Kidney (tissue), 13 donors: ENCODE measurements at regions not wholly inside any gene's neighbourhood (a gene's known extent, or its start where the extent isn't known, plus 50 kb on each side); places are given as distances from the start of the nearest gene placed in this dataset.
"Not testable (repeated sequence)": the region's sequence is repeated elsewhere in the genome, so short reads cannot be mapped to it uniquely, and the experiment has no call there.

Source experiments
- DNase-seq, 5 donors: peaks; one replicate each; pipeline ENCODE4 v3.0.0-alpha.2; 2013 to 2020
- FAIRE-seq: peaks from 2 replicates; lab custom pipeline; 2012; peaks lifted over from hg19 to GRCh38; lab: Jason Lieb, UNC
- H3K27ac ChIP-seq, 2 donors: one replicate each; pipeline ENCODE4 v1.7.0; 2013; ENCODE audit warnings: low read depth in 2 of 2, low read length in 2 of 2, inconsistent platforms in 1 of 2
- H3K27me3 ChIP-seq: one replicate; pipeline ENCODE4 v1.7.1; 2013; ENCODE audit warnings: low read length, inconsistent platforms; ENCODE audit not compliant: control insufficient read depth, insufficient read depth
- H3K36me3 ChIP-seq, 3 donors: one replicate each; pipeline versions ENCODE4 v1.7.0 to v1.7.1; 2013; ENCODE audit warnings: low read length in 3 of 3, control low read depth in 1 of 3, inconsistent platforms in 1 of 3; ENCODE audit not compliant: insufficient read depth in 3 of 3, control insufficient read depth in 2 of 3
- H3K4me1 ChIP-seq, 3 donors: one replicate each; pipeline versions ENCODE4 v1.7.0 to v1.7.1; 2013; ENCODE audit warnings: low read length in 3 of 3, inconsistent platforms in 1 of 3, low read depth in 1 of 3; ENCODE audit not compliant: control insufficient read depth in 2 of 3, insufficient read depth in 2 of 3
- H3K4me3 ChIP-seq, 3 donors: one replicate each; pipeline versions ENCODE4 v1.7.0 to v1.8.1; 2013; ENCODE audit warnings: low read length in 3 of 3, control low read depth in 1 of 3, inconsistent platforms in 1 of 3
- H3K9ac ChIP-seq, 3 donors: one replicate each; pipeline versions ENCODE4 v1.7.0 to v1.7.1; 2013; ENCODE audit warnings: low read length in 3 of 3, control low read depth in 1 of 3, inconsistent platforms in 1 of 3
- H3K9me3 ChIP-seq, 3 donors: one replicate each; pipeline versions ENCODE4 v1.7.0 to v1.7.1; 2013; ENCODE audit warnings: low read length in 3 of 3, control low read depth in 1 of 3, inconsistent platforms in 1 of 3; ENCODE audit not compliant: control insufficient read depth in 2 of 3, insufficient read depth in 1 of 3
- intact Hi-C: fragments of 100-400 bp; cut with DNase I; formaldehyde crosslinking; loops from one replicate; pipeline ENCODE4 v1.11.1; 2022
- TF ChIP-seq, protein P1 (sequence below): IDR thresholded peaks from 3 replicates; pipeline ENCODE4 v1.5.1; 2012; ENCODE audit warnings: mild to moderate bottlenecking, moderate library complexity, borderline replicate concordance; ENCODE audit not compliant: insufficient read depth; ENCODE audit errors: extremely low read depth
- donor health status: control.
- donor health status: control.
- donor health status: control.
- donor health status: control.
- donor health status: control.
- donor health status: DM: yes; HTN: yes; CAD: no.
- donor health status: Normal renal cell carcinoma (clear cell type).

DNA sequence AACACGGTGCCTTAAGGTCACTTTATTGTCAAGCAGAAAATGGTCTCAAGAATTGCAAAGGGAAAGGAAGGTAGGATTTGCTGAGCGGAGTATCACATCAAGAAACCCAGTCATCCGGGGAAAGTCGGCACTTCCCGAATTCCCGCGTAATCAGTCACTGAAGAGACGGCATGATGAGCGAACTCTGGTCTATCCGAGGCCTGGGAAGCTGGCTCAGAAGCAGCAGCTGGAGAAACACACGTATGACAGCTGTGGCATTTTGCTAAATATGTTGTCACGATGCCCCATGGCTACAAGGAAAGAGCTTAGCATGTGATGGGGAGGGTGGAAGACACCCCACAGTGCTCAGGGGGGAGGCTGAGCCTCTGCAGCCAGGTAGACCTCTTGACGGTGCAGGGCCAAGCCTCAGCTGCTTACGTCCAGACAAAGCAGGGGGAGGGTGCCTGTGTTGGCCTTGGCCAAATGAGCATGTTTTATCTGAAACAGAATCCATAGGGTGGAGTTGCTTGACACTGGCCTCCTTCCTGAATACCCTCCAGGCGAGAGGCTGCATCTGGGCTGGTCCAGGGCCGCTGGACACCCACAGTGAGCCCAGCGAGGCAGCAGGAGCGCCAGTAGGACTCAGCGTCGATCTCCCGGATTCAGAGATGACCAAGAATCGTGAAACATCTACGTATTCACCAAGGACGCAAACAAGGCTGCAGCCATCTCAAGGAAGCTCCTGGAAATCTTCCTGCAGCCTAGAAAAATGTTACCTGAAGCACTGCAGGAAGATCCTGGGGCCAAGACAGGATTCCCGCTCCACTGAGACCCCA, 118.8 kb upstream of the AFDN start:
- no peak overlapping the region for H3K9ac ChIP-seq
- peak in 3 of 5 donors; percentile 23 to 57 (median 35) for DNase-seq
- no peaks in the 10 kb centered on the region for H3K9me3 ChIP-seq
- no peaks in the 10 kb centered on the region for H3K4me1 ChIP-seq
- no peaks in the 10 kb centered on the region for H3K27me3 ChIP-seq
- no peak overlapping the region for H3K27ac ChIP-seq
- no peaks in the 10 kb centered on the region for H3K36me3 ChIP-seq
- intact Hi-C loops: no loop called here
- FAIRE-seq: no peak
- no peak overlapping the region for H3K4me3 ChIP-seq
- TF ChIP-seq, protein P1, sequence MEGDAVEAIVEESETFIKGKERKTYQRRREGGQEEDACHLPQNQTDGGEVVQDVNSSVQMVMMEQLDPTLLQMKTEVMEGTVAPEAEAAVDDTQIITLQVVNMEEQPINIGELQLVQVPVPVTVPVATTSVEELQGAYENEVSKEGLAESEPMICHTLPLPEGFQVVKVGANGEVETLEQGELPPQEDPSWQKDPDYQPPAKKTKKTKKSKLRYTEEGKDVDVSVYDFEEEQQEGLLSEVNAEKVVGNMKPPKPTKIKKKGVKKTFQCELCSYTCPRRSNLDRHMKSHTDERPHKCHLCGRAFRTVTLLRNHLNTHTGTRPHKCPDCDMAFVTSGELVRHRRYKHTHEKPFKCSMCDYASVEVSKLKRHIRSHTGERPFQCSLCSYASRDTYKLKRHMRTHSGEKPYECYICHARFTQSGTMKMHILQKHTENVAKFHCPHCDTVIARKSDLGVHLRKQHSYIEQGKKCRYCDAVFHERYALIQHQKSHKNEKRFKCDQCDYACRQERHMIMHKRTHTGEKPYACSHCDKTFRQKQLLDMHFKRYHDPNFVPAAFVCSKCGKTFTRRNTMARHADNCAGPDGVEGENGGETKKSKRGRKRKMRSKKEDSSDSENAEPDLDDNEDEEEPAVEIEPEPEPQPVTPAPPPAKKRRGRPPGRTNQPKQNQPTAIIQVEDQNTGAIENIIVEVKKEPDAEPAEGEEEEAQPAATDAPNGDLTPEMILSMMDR: no peak

DNA sequence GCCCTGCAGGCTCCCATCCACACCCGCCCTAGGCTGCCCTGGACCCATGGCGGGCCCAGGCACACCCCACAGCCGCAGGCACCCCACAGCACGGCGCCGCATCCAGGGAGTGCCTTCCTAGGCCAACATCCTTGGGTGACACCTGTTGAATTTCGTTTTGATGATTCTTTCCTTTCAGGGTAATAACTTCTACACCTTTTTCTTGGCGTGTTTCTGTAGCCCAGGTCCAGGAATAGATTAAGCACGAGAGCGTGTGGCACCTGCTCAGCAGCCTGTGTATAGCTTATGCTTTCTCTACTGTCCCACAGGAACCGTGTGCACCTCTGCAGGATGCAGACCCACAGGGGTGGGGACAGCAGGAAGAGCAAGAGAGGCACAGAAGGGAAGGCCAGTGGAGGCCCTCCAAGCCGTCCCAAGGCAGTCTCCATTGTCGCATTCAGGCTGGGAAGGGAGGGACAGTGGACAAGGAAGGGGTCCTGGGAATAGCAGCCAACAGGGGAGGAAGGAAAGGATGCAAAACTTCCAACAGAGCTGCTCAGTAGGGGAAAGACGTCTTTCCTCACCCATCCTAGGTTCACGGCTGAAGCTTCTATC, 118.1 kb upstream of the AFDN start:
- Histone ChIP-seq H3K4me1 (no peaks in the 10 kb centered on the region), H3K9me3 (no peaks in the 10 kb centered on the region), H3K4me3 (no peak overlapping the region), H3K27me3 (no peaks in the 10 kb centered on the region), H3K36me3 (no peaks in the 10 kb centered on the region), H3K9ac (no peak overlapping the region), H3K27ac (no peak overlapping the region)
- intact Hi-C loops: no loop called here
- TF ChIP-seq, protein P1: no peak
- FAIRE-seq (no peak), DNase-seq (peak in 1 of 5 donors; percentile 41)

DNA sequence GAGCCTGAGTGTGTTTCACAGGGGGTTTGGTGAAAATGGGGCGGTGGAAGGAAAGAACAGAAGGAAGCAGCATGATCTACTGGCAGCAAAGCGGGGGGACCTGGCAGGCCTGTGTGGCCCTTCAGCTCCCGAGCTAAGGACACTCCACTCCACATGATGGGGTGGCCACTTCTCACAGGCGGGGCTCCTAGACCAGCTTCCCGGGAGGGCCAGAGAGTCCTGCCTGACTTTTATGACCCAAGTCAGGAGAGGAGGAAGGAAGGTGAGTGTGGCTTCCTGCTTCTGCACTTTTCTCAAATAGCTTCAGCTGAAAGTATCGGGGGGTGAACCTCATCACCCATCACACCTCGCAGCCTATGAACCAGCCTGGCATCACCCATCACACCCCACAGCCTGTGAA, 117.5 kb upstream of the AFDN start:
- no peak for DNase-seq
- FAIRE-seq: no peak
- no peaks in the 10 kb centered on the region for H3K4me1 ChIP-seq
- no peak overlapping the region for H3K4me3 ChIP-seq
- H3K36me3 ChIP-seq: no peaks in the 10 kb centered on the region
- TF ChIP-seq, protein P1: no peak
- intact Hi-C loops: no loop called here
- no peak overlapping the region for H3K27ac ChIP-seq
- H3K9ac ChIP-seq: no peak overlapping the region
- H3K9me3 ChIP-seq: no peaks in the 10 kb centered on the region
- H3K27me3 ChIP-seq: no peaks in the 10 kb centered on the region

DNA sequence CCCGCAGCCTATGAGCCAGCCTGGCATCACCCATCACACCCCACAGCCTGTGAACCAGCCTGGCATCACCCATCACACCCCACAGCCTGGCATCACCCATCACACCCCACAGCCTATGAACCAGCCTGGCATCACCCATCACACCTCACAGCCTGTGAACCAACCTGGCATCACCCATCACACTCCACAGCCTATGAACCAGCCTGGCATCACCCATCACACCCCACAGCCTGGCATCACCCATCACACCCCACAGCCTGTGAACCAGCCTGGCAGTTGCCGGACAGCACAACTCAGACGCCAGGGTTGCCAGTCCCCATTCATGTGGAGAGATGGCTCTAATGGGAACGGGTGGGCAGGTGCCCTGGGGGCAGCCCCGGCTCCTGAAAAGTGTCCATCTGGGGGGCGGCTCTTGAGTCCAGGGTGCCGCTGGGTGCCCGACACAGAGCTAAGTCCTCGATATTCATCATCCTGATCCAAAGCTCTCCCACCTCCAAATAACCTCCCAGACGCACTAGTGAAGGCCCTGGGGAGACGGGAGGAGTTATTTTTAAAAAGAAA, 116.9 kb upstream of the AFDN start:
- DNase-seq: peak in 1 of 5 donors; percentile 49
- H3K27ac ChIP-seq, FAIRE-seq, intact Hi-C loops, H3K9ac ChIP-seq, H3K4me3 ChIP-seq, H3K36me3 ChIP-seq, H3K4me1 ChIP-seq, H3K27me3 ChIP-seq, H3K9me3 ChIP-seq: not testable (repeated sequence)
